OCI-LY7 (cell line): ENCODE measurements at regions not wholly inside any gene's neighbourhood (a gene's known extent, or its start where the extent isn't known, plus 50 kb on each side); places are given as distances from the start of the nearest gene placed in this dataset.

ENCODE experiments used
- EZH2phosphoT487 ChIP-seq: fragments of 200-600 bp; sonication (generic); IDR thresholded peaks from 2 replicates; pipeline ENCODE4 v1.6.1; 2018; ENCODE audit warnings: low read depth, borderline replicate concordance, mild to moderate bottlenecking, mixed run types, antibody characterized with exemption, low read length, moderate library complexity, mixed read lengths
- TF ChIP-seq, protein P1 (sequence below): fragments of 200-600 bp; sonication (generic); conservative IDR thresholded peaks from 2 replicates; pipeline ENCODE4 v1.5.1; 2014; ENCODE audit warnings: mild to moderate bottlenecking, antibody characterized with exemption, low read length, moderate library complexity, mixed read lengths

DNA sequence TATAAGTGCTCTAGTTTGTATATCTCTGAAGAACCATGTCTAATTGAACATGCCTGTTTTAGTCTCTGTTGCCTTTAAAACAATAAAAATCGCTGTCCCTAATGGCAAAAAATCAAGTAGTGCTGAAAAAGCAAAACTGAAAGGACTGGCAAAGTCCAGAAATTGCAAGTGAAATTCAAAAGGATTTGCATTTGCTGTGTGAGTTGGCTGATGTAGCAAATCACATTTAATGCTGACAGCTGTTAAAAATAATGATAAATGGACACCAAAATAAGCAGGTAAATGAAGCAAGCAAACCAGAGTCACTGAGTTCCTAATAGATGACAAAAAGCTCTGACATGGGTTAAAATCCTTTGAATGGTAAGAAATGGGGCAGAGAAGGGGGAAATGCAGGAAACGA lies 874.1 kb downstream of the GRM8 start:
- TF ChIP-seq, protein P1, sequence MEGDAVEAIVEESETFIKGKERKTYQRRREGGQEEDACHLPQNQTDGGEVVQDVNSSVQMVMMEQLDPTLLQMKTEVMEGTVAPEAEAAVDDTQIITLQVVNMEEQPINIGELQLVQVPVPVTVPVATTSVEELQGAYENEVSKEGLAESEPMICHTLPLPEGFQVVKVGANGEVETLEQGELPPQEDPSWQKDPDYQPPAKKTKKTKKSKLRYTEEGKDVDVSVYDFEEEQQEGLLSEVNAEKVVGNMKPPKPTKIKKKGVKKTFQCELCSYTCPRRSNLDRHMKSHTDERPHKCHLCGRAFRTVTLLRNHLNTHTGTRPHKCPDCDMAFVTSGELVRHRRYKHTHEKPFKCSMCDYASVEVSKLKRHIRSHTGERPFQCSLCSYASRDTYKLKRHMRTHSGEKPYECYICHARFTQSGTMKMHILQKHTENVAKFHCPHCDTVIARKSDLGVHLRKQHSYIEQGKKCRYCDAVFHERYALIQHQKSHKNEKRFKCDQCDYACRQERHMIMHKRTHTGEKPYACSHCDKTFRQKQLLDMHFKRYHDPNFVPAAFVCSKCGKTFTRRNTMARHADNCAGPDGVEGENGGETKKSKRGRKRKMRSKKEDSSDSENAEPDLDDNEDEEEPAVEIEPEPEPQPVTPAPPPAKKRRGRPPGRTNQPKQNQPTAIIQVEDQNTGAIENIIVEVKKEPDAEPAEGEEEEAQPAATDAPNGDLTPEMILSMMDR, result no peak
- TF ChIP-seq EZH2phosphoT487, result no peak
